Activated CD8-positive, alpha-beta memory T cell treated with anti-CD3 and anti-CD28 coated beads, Interleukin-2, amount 50 U/mL, for 4 hours (primary cell): ENCODE measurements at regions not wholly inside any gene's neighbourhood (a gene's known extent, or its start where the extent isn't known, plus 50 kb on each side); places are given as distances from the start of the nearest gene placed in this dataset.
A peak's percentile ranks its signal among the peaks of the same experiment; 100 is the strongest.

Source experiments
- DNase-seq: peaks from one replicate; pipeline ENCODE4 v3.0.0-alpha.2; 2020

DNA sequence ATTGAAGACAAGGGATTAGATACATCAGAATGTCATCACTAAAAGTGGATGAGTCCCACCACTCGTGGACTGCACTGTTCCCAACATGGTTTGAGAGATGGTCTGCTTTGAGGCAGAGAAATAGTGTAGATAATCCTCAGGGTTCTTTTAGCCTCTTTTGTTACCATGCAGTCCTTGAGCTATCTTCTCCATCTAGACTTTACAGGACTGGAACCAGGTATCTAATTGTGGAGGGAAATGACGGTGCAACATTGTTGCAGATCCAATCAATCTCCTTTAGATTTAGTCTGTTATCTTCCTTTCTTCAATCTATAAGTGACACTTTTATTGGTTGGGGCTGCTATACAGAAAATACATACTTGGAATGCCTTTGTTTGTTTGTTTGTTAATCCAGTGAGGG, 183.8 kb upstream of the CWC22 start:
- no peak for DNase-seq

DNA sequence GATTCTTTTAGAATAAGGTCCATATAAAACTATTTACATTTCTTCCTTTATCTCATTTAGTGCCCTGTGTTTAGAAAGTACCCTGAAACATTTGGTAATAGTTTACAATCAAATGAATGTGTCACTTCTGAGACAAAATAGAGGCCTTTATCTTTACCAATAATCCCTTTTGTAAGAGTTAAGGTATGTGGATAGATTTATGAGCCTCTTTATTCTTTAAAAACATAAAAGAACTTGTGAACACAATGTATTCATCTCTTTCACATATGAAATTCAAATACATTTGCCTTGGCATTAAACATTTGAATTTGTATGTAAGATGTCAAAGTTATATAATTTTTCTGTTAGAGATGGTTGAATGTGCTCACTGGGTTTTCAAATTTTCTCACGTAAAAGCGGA, 180.5 kb upstream of the CWC22 start:
- DNase-seq = no peak

DNA sequence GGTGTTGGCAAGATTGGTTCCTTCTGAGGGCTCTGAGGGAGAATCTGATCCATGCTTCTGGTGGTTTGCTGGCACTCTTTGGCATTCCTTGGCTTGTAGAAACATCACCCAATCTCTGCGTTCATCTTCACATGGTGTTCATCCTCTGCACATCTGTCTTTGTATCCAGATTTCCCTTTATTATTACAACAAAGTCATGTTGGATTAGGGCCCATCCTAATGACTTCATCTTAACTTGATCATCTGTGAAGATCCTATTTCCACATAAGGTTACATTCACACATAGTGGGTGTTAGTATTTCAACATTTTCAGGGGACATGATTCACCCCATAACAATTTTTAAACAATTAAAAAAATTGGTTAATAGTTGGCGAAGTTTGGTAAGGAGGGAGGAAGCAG, 177.4 kb upstream of the CWC22 start:
- DNase-seq = no peak

DNA sequence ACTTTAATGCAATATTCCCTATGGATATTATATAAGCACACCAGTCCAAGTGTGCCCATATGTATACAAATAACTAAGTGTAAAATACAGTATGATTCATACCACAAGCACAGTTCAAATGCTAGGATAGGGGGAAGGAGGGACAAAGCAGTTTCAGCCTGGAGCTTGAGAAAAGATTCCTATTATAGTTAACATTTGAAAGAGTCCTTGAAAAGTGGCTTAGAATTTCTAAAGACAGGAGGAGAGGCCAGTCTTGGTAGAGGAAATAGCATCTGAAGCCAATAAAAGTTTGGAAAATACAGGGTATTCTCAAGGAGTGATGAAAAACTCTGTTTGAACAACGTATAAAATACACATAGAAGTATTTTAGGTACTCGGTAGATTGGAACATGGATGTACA, 173.4 kb upstream of the CWC22 start:
- DNase-seq = no peak

DNA sequence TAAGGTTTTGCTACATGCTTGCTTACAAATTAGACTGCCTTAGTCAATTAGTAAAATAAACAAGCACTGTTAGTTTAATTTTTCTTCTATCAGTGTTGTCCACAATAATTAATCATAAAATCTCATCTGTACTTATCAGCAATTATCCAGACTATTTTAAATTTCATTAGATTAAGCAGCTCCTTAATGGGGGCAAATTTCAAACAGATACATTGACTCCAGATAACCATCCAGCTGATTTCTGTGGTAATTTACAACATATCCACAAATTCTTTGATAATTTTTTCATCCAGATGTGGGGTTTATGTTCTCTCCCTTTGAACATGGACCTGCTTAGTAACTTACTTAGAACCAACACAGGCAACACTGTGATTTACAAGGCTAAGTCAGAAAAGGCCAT, 170.4 kb upstream of the CWC22 start:
- no peak for DNase-seq

DNA sequence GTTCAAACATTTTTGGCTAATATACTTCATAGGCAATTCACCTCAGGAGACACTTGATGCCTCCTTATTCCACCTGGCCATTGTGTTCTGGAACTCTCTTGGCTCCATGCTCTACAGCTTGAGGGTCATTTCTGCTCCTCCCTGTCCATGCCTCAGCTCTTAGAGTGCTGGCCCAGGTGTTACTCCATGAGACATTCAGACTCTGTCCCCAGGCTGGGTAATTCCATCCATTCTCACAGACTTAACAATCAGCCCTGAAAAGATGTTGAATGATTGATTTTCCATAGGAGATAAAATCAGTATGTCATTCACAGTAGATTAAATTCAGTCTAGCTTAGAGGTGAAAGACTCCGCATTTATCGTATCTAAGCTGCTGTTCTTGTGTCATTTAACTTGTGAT, 168.6 kb upstream of the CWC22 start:
- no peak for DNase-seq

DNA sequence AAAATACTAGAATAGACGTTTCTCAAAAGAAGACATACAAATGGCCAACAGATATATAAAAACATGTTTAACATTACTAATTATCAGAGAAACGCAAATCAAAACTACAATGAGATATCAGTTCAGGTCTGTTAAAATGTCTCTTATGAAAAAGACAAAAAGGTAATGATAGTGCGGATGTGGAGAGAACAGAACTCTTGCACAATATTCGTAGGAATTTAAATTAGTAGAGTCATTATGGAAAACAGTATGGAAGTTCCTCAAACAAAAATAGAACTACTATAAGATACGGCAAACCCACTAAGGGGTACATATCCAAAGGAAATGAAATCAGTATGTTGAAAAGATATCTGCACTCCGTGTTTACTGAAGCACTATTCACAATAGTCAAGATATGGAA, 167.5 kb upstream of the CWC22 start:
- DNase-seq = no peak

DNA sequence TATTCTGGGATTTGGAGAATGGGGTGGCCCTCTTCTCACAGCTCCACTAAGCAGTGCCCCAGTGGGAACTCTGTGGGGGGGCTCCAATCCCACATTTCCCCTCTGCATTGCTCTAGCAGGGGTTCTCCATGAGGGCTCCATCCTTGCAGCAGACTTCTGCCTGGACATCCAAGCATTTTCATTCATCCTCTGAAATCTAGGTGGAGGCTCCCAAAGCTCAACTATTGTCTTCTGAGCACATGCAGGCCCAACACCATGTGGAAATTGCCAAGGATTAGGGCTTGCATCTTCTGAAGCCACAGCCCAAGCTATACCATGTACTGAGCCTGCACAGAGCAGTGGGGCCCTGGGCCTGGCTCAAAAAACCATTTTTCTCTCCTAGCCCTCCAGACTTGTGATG, 162.4 kb upstream of the CWC22 start:
- DNase-seq = no peak

DNA sequence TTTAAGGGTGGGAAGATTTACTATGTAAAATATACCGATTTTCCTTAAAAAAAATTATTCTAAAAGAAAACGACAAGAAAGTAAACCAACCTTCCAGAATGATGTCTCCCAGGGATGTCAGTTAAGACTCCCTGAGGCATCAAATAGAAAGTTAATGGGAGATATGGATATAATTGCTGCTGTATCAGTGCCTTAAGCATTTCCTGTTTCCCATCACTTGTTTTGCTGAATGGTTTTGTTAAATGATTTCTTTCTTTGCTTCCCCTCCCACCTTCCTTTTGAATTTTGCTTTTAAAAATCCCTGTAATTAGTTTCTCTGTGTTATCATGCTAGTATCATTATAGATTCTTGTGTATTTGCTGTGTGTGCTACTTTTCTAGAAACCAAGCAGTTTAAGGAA, 154.3 kb upstream of the CWC22 start:
- no peak for DNase-seq

DNA sequence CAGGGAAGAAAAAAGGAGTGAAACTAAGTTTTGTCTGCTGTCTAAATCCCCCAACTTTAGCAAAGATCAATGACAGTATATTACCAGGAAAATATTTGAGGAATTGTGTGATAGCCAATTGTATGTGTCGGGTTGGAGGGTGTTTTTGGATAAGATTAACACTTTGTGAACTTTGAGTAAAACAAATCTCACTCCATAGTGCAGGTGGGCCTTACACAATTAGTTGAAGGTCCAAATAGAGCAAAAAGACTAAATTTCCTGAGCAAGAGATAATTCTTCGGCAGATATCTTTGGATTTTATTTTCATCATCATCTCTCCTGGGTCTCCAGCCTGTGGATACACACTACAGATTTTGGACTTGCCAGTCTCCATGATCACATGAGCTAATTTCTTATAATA, 152.8 kb upstream of the CWC22 start:
- DNase-seq = no peak

DNA sequence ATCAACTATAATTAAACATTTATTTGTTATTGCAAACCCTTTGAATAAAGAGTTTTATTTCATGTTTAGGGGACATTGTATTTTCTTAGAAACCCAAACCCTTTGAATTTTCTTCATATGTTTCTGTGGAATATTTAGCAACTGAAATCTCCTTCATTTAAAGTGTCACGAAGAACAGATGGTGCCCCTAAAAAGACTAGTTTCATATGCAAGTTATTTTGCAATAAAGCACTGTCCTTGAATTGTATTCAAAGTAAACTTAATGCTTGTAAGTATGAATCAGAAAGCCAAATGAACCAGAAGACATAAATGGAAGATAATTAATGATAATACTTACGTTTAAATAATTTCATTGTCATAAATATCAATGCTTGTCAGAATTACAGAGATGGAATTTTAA, 151.9 kb upstream of the CWC22 start:
- no peak for DNase-seq

DNA sequence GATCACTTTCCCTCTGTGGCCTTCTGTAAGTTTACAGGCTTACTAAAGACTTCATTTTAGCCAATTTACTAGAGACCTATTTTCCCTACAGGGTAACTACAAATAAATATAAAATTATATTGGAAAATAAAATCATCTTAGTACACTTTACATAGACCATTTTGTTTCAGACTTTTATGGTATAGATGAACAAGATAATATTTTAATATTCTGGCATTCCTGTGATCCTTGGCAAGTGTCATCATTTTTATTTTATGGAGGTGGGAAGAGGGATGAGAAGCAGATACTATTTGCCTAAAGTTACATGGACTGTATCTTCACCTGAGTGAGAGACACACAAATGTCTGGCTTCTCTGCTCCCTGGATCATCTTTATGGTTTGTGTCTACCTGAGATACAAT, 149.6 kb upstream of the CWC22 start:
- no peak for DNase-seq

DNA sequence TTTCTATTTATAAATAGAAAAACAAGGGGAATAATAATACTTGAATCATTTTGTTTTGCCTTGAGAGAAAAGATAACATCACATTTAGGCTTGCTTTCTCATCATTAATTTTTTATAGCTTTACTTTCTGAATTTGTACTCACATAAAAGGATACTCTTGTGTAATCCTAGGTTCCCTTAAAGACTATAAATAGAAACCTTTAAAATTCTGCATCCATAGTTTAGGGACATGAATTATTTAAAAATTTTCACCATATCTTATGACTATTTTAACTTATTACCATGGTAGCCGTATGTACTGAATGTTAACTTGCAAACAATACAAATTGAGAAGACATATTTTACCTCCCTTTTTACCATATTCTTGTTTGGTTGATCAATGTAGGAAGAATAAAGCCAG, 143.5 kb upstream of the CWC22 start:
- no peak for DNase-seq

DNA sequence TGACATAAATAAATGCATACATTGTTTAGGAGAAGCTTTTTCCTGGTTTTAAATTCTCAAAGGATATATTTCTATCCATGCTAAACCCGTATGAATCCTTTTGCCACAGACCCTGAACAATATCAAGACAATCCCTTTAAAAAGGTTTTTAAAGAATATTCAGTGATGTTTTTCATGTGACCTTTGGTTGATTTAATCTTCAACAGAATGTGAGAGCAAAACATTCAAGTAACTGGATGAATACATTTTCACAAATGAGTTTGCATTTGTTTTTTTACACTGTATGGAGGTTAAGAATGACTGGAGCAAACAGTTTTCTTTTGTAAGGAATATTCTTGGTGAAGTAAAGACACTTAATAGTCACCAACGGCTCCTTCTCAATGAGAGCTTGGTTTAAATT, 139.4 kb upstream of the CWC22 start:
- no peak for DNase-seq

DNA sequence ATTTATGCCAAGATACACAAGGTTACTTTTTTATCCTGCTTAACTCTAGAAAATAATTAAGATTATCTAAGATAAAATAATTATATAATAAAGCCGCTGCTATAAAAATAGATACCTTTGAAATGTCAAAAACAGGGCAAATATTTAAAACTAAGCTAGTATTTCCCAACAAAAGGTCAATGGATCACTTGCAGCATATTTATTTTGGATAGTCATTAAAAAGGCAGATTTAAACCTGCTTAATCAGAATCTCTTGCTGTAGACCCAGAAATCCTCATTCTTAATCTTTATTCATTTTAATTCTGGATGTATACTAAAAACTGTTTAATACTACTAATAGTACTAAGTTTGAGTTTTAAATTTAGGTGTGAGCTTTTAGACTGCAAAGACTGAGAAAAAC, 139.0 kb upstream of the CWC22 start:
- no peak for DNase-seq

DNA sequence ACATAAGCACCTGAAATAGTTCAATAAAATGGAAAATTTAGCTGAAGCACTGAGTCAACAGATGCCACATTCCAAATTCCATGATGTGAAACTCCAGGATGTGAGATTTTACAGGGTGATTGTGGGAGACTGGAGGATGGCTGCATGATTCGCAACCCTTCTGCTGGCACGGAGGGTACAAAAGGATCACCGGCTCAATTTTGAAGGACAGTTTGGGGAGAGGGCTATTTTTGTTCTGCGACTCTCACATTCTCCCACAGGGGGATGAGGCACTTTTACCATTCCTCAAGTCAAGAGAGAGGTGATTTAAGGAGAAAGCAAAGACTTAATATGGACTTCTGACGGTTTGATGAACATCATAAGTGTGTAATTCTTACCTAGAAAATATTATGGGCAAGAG, 138.1 kb upstream of the CWC22 start:
- no peak for DNase-seq

DNA sequence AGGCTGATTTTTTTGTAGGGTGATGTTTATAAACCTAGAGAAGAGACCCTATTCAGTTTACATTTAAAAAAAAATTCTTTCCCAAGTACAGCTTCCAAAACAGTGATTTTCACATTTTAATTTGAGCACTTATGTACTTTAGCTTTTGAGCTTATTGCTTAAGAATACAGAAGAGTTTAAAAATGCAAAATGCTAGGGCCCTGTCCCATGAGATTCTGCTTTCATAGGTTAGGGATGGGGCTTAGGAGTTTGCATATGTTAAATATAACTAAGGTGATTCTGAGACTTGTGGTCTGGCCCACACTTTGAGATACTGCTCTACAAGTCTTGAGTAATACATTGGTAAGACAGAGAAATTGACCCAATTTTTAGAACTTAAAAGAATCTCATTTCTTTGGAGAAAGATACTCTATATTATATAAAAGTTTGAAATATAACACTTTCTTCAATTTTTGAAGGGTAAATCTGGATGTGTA, 137.3 kb upstream of the CWC22 start:
- DNase-seq = no peak

DNA sequence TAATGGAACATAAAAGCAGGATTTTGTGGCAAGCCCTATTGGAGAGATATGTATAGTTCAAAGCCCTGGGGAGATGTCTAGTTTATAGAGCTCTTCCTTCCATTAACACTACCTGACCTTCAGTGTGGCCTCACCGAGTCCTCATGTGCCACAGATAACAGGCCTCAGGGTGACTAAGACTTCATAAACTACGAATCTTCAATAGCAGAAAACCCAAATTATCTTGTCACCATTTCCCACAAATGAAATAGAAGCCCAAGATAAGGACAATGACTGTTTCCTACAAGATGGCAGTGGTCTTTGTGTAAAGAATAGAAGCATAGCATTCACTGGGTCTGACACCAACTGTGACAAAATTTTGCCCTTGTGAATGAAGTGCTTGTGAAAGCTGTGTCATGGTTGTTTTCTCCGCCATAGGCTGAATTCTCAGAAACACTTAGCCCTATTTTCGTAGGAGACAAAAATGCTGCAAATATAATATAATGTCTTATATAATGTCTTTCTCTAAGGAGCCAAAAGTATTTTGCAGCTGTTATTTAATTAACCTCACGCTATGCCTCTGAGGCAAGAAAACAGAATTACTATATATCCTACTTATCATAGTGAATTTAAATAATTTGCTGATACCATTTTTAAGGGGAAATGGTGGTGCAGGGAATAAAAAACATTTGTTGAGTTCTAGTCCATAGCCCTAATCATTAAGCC, 136.7 kb upstream of the CWC22 start:
- no peak for DNase-seq

DNA sequence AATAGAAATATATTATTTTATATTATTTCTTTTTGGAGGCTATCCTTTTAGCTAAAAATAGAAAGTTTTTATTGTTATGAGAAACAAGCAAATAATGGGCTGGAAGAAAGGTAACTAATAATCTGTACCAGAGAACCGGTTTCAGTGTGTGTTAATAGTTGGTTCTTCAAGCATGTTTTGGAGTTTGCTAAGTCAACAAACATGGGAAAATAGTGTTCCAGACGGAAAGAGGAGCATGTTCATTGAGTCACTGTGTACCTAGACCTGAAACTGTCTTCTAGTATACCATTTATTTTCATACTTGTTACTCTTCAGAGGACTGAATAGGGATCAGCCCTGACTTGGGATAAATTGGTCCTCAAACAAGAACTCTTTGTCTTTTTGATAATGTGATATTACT, 134.5 kb upstream of the CWC22 start:
- no peak for DNase-seq

DNA sequence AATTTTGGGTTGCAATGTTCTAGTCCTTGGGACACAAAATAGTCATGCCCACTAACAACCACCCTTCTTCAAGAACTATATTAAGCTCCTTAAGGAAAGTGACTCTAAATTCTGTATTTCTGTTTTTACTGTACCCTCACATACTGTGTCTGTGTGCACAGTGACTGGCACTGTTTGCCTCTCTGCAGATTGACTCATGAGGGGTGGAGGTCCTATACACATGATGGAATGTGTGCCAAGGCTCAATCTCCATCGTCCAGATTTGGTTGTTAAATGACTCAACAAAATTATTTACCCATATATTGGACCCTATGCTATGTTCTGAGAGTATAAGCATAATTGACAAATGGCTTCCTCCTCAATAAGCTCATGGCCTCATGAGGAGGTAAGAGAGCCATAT, 126.6 kb upstream of the CWC22 start:
- DNase-seq = no peak

DNA sequence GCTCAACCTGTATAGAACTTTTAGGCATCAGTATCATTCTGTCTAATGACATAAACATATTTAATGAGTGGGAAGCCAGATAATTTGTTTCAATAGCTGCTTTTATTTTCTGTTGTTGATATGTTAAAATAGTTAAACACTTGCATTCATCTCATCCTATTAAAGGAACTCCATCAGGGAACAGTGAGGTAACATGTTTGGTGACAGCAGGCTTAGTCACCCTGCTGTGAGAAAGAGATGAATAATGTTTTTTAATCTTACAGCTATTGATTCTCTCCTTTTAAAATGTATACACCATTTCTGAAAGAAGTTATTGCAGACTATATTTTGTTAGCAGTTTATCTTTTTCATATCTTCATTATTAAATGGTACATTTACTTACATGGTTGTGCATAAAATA, 123.3 kb upstream of the CWC22 start:
- DNase-seq = no peak

DNA sequence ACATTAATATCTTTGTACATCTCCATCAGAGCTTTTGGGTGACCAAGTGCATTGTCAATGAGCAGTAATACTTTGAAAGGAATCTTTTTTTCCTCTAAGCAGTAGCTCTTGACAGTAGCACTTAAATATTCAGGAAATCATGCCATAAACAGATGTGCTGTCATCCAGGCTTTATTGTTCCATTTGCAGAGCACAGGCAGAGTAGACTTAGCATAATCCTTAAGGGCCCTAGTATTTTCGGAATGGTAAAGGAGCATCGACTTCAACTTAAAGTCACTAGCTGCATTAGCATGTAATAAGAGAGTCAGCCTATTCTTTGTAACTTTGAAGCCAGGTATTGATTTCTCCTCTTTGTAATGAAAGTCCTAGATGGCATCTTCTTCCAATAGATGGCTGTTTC, 121.8 kb upstream of the CWC22 start:
- no peak for DNase-seq

DNA sequence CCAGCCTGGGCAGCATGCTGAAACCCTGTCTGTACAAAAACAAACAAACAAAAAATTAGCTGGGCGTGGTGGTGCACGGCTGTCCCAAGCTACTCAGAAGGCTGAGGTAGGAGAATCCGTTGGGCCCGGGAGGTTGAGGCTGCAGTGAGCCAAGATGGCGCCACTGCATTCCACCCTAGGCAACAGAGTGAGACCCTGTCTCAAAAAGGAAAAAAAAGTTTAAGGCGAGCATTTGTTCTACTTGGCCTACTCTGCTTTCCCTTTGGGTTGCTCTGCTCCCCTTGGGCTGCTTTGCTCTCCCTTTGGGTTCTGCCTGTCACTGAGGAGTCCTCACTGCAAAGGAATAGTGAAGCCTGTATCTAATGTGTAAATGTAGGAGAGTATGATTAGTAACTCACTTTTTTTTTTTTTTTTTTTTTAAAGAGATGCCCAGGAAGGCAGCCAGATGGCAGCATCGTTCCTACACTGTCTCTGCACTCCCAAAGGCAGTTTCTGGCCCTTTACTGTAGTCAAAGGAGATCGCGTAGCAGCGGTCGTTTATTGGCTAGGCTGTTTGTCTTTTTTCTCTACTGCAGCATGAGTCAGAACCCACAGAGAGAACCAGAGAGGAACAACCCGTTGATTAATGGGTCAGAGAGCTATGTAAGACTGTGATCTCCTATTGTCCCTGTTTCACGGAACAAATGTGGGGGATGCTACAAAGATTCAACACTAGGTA, 118.3 kb upstream of the CWC22 start:
- peak; percentile 38 for DNase-seq

DNA sequence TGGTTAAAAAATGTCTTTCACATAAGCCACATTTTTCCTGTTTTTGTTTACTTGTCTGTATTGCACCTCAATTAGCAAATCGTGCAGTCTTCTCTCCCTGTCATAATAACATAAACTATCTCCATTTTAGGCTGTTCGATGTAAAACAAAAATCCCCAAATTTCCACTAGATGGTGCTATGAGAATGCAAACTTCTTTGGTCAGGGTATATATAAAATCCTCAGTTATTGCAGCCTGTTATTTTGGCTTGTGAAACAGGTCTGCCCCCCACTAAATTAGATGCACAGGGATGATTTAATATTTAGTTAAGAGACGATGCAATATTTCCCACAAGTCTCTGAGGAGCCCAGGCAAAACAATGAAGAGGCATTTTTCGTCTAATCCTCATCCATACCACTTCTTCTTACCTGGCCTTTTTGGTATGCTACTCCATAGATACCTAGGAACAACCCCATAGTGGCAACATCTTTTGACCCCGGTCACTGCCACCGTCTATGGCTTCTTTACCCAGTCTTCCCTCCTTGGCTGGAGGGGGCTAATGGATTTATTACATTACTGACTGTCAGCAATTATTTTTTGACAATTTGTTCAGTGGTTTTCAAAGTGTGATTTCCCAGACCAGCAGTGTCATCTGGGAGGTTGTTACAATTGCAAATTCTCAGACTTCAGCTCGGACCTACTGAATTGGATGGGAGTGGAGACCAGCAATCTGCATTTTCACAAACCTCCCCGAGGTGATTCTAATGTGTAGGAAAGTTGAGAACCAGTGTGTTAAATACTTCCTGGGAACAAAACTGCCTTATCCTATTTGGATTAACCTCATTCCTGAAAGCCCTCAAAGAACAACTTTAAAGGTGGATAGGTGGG, 117.4 kb upstream of the CWC22 start:
- no peak for DNase-seq
